Hepatocyte (in vitro differentiated cells): ENCODE measurements at regions not wholly inside any gene's neighbourhood (a gene's known extent, or its start where the extent isn't known, plus 50 kb on each side); places are given as distances from the start of the nearest gene placed in this dataset.

Experiments used
- CTCF ChIP-seq: fragments of 200-600 bp; sonication (generic); IDR thresholded peaks from 2 replicates; pipeline ENCODE4 v1.5.1; 2016; ENCODE audit warnings: antibody characterized with exemption, mild to moderate bottlenecking; ENCODE audit not compliant: poor library complexity
- EZH2 ChIP-seq: fragments of 200-600 bp; sonication (generic); IDR thresholded peaks from 2 replicates; pipeline ENCODE4 v1.6.1; 2016; ENCODE audit warnings: antibody characterized with exemption, mild to moderate bottlenecking, borderline replicate concordance
- EZH2phosphoT487 ChIP-seq: fragments of 200-600 bp; sonication (generic); IDR thresholded peaks from one replicate; pipeline ENCODE4 v1.6.1; 2018; ENCODE audit warnings: antibody characterized with exemption, mild to moderate bottlenecking, low read depth, moderate library complexity; ENCODE audit not compliant: unreplicated experiment, severe bottlenecking

- TF ChIP-seq CTCF (no peak), EZH2phosphoT487 (no peak), EZH2 (no peak)
These were observed 76.6 kb upstream of the F3 start for GRCh38 chr1:94617957-94618739.
